ENCODE measurements at regions not wholly inside any gene's neighbourhood (a gene's known extent, or its start where the extent isn't known, plus 50 kb on each side); places are given as distances from the start of the nearest gene placed in this dataset.

DNA sequence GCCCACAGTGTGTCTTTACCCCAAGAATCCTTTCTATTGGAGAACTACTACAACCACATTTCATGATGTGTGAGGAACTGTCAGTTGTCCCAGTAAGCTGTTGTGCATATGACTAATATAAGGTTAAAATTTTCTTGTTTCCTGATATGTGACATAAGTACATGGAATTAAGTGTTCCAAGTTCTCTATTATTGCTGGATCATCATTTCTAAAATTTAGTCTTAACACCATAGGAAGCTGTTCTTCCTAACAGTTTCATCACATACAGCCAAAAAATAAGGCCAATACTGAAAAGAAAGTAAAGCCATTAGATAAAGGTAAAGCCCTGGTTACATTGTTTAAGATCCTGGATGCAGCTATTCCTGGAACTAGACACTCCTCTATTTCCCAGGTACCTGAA lies 620.9 kb upstream of the CDH8 start:
- Mint-ChIP-seq H3K4me3 (no peak overlapping the region), H3K27me3 (ENCODE audit: low read depth) (no peaks in the 10 kb centered on the region), H3K4me1 (no peaks in the 10 kb centered on the region), H3K9me3 (peaks cover 9% of the 10 kb centered on the region), H3K27ac (no peak overlapping the region), H3K36me3 (no peaks in the 10 kb centered on the region)
- TF ChIP-seq, protein P1, sequence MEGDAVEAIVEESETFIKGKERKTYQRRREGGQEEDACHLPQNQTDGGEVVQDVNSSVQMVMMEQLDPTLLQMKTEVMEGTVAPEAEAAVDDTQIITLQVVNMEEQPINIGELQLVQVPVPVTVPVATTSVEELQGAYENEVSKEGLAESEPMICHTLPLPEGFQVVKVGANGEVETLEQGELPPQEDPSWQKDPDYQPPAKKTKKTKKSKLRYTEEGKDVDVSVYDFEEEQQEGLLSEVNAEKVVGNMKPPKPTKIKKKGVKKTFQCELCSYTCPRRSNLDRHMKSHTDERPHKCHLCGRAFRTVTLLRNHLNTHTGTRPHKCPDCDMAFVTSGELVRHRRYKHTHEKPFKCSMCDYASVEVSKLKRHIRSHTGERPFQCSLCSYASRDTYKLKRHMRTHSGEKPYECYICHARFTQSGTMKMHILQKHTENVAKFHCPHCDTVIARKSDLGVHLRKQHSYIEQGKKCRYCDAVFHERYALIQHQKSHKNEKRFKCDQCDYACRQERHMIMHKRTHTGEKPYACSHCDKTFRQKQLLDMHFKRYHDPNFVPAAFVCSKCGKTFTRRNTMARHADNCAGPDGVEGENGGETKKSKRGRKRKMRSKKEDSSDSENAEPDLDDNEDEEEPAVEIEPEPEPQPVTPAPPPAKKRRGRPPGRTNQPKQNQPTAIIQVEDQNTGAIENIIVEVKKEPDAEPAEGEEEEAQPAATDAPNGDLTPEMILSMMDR (IDR thresholded peaks at IDR 0.05; ENCODE audit: unreplicated experiment), result no peak
- DNase-seq (ENCODE audit: low spot score in 2 of 2, unreplicated experiment in 2 of 2), result no peak

DNA sequence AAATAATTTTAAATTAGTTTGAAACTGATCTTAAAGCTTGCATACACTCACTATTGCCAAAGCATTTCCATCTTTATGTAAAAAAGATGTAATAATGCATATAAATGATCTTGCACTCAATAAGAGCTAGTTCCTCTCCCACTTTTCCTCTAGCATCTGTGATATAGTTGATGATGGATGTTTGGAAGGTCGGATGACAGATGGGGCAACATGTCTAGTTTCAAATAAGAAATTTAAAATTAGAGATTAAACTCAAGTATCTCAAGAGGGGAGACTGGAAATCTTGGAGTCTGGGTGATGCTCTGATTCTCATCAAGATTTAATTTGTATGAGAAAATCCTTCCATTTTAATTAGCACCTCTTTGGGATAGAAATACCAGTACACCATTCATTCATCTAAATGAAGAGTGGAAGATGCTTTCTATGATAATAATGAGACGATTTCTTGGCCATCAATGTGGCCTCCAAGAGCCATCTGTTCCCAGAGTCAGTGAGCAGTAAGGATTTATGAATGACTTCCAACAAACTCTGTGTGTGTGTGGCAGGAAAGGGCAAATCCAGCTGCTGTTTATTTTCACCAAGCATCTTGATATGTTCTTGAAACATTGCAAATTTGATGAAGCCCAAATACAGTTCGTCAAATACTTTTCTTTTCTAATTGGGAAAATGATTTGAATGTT lies 616.3 kb upstream of the CDH8 start:
- H3K27me3 Mint-ChIP-seq (ENCODE audit: low read depth), result no peaks in the 10 kb centered on the region
- H3K36me3 Mint-ChIP-seq, result no peaks in the 10 kb centered on the region
- TF ChIP-seq, protein P1 (IDR thresholded peaks at IDR 0.05; ENCODE audit: unreplicated experiment), result no peak
- no peaks in the 10 kb centered on the region for H3K4me1 Mint-ChIP-seq
- peaks cover 8% of the 10 kb centered on the region for H3K9me3 Mint-ChIP-seq
- no peak overlapping the region for H3K4me3 Mint-ChIP-seq
- no peak for DNase-seq (ENCODE audit: low spot score in 2 of 2, unreplicated experiment in 2 of 2)
- H3K27ac Mint-ChIP-seq, result no peak overlapping the region

DNA sequence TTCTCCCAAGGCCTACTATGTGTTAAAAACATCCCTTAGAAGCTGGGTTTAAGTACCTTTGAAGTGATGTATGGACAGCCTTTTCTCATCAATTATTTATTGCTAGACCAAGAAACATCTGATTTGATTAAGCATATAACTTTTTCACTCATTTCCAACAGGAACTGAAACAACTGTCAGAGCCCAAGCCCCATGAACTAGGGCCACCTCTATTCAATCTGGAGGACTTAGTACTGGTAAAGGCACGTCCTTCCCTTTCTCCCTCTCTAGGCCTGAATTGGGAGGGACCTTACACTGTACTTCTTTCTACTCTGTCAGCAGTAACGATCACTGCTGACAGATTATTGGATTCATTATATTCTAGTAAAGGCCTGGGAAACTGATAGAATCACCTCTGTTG lies 612.0 kb upstream of the CDH8 start:
- no peak for DNase-seq (ENCODE audit: low spot score in 2 of 2, unreplicated experiment in 2 of 2)
- H3K4me3 Mint-ChIP-seq, result no peak overlapping the region

DNA sequence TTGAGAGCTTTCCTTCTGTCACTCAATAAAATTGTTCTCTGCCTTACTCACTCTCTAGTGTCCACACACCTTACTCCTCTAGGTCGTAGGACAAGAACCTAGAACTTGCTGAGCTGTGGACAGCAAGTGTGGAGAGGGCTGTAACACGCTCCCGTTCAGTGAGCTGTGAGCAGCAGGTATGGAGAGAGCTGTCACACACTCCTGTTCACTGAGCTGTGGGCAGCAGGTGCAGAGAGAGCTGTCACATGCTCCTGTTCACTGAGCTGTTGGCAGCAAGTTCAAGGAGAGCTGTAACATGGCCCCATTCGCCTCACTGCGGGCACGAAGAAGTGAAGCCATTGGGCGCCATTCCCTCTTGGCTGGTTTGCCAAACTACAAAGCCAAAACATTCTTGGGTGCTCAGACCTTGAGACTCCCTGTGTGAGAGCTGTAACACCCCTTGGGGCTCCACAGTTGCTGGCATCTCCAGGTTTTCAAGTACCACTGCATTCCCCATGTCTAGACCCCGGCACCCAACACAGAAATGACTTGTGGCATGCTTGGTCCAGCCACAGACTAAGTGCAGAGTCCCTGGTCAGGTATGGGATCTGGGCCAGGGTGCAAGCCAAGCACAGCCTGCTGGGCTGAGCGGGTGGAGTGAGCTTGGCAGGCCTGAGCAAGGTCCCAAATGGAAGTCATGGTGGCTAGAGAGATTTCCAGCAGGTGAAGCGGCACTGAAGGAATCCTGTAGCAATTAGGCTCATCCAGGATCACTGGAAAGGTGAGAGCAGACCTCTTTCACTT lies 608.0 kb upstream of the CDH8 start:
- Mint-ChIP-seq H3K27me3 (ENCODE audit: low read depth) (no peaks in the 10 kb centered on the region), H3K27ac (no peak overlapping the region), H3K4me3 (no peak overlapping the region), H3K36me3 (no peaks in the 10 kb centered on the region), H3K4me1 (peaks cover 6% of the 10 kb centered on the region), H3K9me3 (peaks cover 6% of the 10 kb centered on the region)
- TF ChIP-seq, protein P1 (IDR thresholded peaks at IDR 0.05; ENCODE audit: unreplicated experiment), result no peak
- DNase-seq (ENCODE audit: low spot score in 2 of 2, unreplicated experiment in 2 of 2), result no peak

More for the DNA sequence above, 612.0 kb upstream of the CDH8 start:
- no peaks in the 10 kb centered on the region for H3K36me3 Mint-ChIP-seq
- TF ChIP-seq, protein P1 (IDR thresholded peaks at IDR 0.05; ENCODE audit: unreplicated experiment), result no peak
- H3K4me1 Mint-ChIP-seq, result no peaks in the 10 kb centered on the region
- no peaks in the 10 kb centered on the region for H3K27me3 Mint-ChIP-seq (ENCODE audit: low read depth)
- H3K9me3 Mint-ChIP-seq, result peaks cover 8% of the 10 kb centered on the region
- H3K27ac Mint-ChIP-seq, result no peak overlapping the region

DNA sequence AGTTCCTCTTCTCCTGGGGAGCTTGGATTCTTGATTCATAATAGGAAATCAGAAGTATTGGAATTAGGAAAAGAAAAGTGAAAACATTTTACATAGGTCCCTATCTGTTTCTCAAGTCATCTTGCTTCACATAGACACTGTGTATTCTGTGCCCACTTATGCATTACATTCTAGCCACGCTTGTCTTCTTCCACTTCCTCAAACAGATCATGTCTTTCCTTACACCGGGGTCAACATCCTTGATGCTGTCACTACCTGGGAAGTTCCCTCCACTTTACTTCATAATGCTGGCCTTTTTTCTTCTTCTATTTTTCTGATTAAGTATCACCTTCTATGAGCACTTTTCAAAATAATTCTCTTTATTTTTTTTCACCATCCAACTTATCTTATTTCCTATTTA lies 606.4 kb upstream of the CDH8 start:
- Mint-ChIP-seq H3K4me3 (no peak overlapping the region), H3K27me3 (ENCODE audit: low read depth) (no peaks in the 10 kb centered on the region), H3K4me1 (peaks cover 6% of the 10 kb centered on the region), H3K9me3 (no peaks in the 10 kb centered on the region), H3K27ac (no peak overlapping the region), H3K36me3 (no peaks in the 10 kb centered on the region)
- DNase-seq (ENCODE audit: low spot score in 2 of 2, unreplicated experiment in 2 of 2), result no peak
- TF ChIP-seq, protein P1 (IDR thresholded peaks at IDR 0.05; ENCODE audit: unreplicated experiment), result no peak

Measured in mesothelial cell of epicardium (in vitro differentiated cells).